Sigmoid colon (tissue), 4 donors: ENCODE measurements at regions not wholly inside any gene's neighbourhood (a gene's known extent, or its start where the extent isn't known, plus 50 kb on each side); places are given as distances from the start of the nearest gene placed in this dataset.

Experiments used
- EP300 ChIP-seq, 4 donors: sonication (generic); formaldehyde crosslinking; IDR thresholded peaks; one replicate each; pipeline ENCODE4 v1.6.1; 2017; ENCODE audit warnings: antibody characterized with exemption in 4 of 4
- POLR2A ChIP-seq, 2 donors: fragments of 450-650 bp; IDR thresholded peaks; one replicate each; pipeline ENCODE4 v1.6.1; 2016; ENCODE audit warnings: antibody characterized with exemption in 2 of 2, mild to moderate bottlenecking in 2 of 2, moderate library complexity in 2 of 2
- POLR2AphosphoS5 ChIP-seq, 4 donors: sonication (generic); formaldehyde crosslinking; IDR thresholded peaks; one replicate each; pipeline ENCODE4 v1.6.1; 2017; ENCODE audit warnings: antibody characterized with exemption in 4 of 4
- TF ChIP-seq, protein P1 (sequence below), 4 experiments: fragments of 450-650 bp in 3 of 4; fragments of 200-600 bp in 1 of 4; IDR thresholded peaks; one replicate each; pipeline ENCODE4 v1.5.1; 2016 to 2019; ENCODE audit warnings: antibody characterized with exemption in 4 of 4, mild to moderate bottlenecking in 3 of 4, moderate library complexity in 2 of 4

GRCh38 chr3:25904206-25904605 lies 114.3 kb downstream of the OXSM start:
- no peak for TF ChIP-seq POLR2A (IDR thresholded peaks at IDR 0.05)
- TF ChIP-seq, protein P1, sequence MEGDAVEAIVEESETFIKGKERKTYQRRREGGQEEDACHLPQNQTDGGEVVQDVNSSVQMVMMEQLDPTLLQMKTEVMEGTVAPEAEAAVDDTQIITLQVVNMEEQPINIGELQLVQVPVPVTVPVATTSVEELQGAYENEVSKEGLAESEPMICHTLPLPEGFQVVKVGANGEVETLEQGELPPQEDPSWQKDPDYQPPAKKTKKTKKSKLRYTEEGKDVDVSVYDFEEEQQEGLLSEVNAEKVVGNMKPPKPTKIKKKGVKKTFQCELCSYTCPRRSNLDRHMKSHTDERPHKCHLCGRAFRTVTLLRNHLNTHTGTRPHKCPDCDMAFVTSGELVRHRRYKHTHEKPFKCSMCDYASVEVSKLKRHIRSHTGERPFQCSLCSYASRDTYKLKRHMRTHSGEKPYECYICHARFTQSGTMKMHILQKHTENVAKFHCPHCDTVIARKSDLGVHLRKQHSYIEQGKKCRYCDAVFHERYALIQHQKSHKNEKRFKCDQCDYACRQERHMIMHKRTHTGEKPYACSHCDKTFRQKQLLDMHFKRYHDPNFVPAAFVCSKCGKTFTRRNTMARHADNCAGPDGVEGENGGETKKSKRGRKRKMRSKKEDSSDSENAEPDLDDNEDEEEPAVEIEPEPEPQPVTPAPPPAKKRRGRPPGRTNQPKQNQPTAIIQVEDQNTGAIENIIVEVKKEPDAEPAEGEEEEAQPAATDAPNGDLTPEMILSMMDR (IDR thresholded peaks at IDR 0.05): no peak
- TF ChIP-seq EP300 (IDR thresholded peaks at IDR 0.05): no peak
- no peak for TF ChIP-seq POLR2AphosphoS5 (IDR thresholded peaks at IDR 0.05)
